Activated CD8-positive, alpha-beta T cell treated with anti-CD3 and anti-CD28 coated beads for 36 hours (primary cell): ENCODE measurements at regions not wholly inside any gene's neighbourhood (a gene's known extent, or its start where the extent isn't known, plus 50 kb on each side); places are given as distances from the start of the nearest gene placed in this dataset.

Experiments
- ATAC-seq: fragments of 200-7000 bp; cut with Tn5 transposase; one replicate; pipeline ENCODE4 v1.10.0; 2021; ENCODE audit warnings: mild to moderate bottlenecking, moderate library complexity
- CTCF ChIA-PET: fragments of 350-600 bp; sonication (Branson Sonifier 250); formaldehyde crosslinking; loops from one replicate; lab custom pipeline; 2021; ENCODE audit warnings: antibody characterized with exemption; lab: Charles Lee
- POLR2A ChIA-PET: fragments of 350-600 bp; sonication (Branson Sonifier 250); formaldehyde crosslinking; loops from one replicate; lab custom pipeline; 2021; ENCODE audit warnings: antibody characterized with exemption; lab: Charles Lee
- DNase-seq: peaks from one replicate; pipeline ENCODE4 v3.0.0-alpha.2; 2020
- H3K27ac Mint-ChIP-seq: one replicate; pipeline ENCODE4 v1.8.0; 2021; ENCODE audit warnings: mild to moderate bottlenecking, mixed read lengths
- H3K27me3 Mint-ChIP-seq: one replicate; pipeline ENCODE4 v1.8.0; 2021; ENCODE audit warnings: mixed read lengths
- H3K36me3 Mint-ChIP-seq: one replicate; pipeline ENCODE4 v1.8.0; 2021; ENCODE audit warnings: low read depth, mixed read lengths
- H3K4me1 Mint-ChIP-seq: one replicate; pipeline ENCODE4 v1.8.0; 2021; ENCODE audit warnings: low read depth, mixed read lengths
- H3K4me3 Mint-ChIP-seq: one replicate; pipeline ENCODE4 v1.8.0; 2021; ENCODE audit warnings: mild to moderate bottlenecking, moderate library complexity, mixed read lengths
- H3K9me3 Mint-ChIP-seq: one replicate; pipeline ENCODE4 v1.8.0; 2021; ENCODE audit warnings: mixed read lengths
- intact Hi-C: fragments of 100-400 bp; cut with micrococcal nuclease; formaldehyde crosslinking; loops from one replicate; pipeline ENCODE4 v1.10.0; 2022
- TF ChIP-seq, protein P1 (sequence below): fragments of 200-600 bp; IDR thresholded peaks from one replicate; pipeline ENCODE4 v1.8.0; 2022; ENCODE audit warnings: antibody characterized with exemption, mild to moderate bottlenecking

DNA sequence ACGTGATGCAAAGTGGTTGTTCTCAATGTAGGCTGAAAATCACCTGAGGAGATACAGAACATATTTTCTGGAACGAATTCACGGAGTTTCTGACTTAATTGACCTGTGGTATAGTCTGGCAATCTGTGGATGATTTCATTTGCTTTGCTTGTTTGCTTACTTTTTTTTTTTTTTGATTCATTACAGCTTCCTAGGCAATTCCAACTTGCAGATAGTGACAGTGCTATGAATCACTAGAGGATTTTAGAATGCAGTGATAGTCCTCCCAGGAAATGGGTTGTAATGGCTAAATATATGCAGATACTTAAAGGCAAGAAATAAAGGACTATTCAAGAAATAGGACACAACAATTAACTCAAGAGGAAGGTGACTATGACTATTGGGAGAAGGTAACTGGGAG lies 1378.1 kb upstream of the PRMT6 start:
- Mint-ChIP-seq H3K4me1 (no peaks in the 10 kb centered on the region), H3K27ac (no peak overlapping the region), H3K36me3 (no peaks in the 10 kb centered on the region), H3K4me3 (no peak overlapping the region), H3K27me3 (no peaks in the 10 kb centered on the region), H3K9me3 (peaks cover 12% of the 10 kb centered on the region)
- ATAC-seq (no peak), DNase-seq (no peak)
- POLR2A ChIA-PET, result no interaction called here
- TF ChIP-seq, protein P1, sequence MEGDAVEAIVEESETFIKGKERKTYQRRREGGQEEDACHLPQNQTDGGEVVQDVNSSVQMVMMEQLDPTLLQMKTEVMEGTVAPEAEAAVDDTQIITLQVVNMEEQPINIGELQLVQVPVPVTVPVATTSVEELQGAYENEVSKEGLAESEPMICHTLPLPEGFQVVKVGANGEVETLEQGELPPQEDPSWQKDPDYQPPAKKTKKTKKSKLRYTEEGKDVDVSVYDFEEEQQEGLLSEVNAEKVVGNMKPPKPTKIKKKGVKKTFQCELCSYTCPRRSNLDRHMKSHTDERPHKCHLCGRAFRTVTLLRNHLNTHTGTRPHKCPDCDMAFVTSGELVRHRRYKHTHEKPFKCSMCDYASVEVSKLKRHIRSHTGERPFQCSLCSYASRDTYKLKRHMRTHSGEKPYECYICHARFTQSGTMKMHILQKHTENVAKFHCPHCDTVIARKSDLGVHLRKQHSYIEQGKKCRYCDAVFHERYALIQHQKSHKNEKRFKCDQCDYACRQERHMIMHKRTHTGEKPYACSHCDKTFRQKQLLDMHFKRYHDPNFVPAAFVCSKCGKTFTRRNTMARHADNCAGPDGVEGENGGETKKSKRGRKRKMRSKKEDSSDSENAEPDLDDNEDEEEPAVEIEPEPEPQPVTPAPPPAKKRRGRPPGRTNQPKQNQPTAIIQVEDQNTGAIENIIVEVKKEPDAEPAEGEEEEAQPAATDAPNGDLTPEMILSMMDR, result no peak
- intact Hi-C loops, result no loop called here
- CTCF ChIA-PET, result no interaction called here

DNA sequence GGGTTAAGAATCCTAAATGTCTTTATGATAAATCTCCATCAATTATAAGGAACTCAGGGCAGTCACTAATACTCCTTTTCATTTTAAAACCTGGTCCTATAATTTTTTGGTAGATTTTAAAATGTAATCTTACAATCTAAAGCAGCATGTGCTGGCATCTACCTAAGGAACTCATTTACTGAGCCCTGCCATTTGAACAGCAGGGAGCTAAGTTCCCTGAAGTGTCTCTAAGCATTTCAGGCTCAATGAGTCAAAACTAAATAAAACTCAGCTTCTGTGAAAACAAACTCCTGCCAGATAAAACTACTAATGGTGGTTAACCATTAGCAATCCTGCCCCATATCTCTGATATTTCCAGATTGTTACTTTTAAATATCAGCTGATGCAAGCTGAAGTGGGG lies 1371.8 kb upstream of the PRMT6 start:
- ATAC-seq, result no peak
- no peak overlapping the region for H3K27ac Mint-ChIP-seq

DNA sequence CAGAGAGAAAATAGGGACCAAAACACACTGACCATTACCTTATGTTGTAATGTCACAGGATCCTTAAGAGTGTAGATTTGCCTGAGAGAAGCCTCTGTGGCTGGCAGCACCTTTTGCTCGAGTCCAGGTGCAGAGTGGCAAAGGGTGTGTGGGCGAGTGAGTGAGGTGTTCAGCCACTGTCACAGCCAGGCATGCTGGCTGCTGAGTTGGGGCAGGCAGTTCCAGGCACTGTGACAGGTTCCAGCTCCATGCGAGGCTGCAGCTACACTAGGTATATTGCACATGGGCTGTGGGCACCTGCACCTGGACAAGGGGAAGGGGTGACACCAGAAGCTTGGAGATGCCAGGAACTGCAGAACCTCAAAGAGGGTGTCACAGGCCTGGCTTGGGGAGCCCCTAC lies 1370.4 kb upstream of the PRMT6 start:
- no peak for ATAC-seq
- Mint-ChIP-seq H3K27ac (no peak overlapping the region), H3K4me1 (no peaks in the 10 kb centered on the region), H3K4me3 (no peak overlapping the region), H3K36me3 (no peaks in the 10 kb centered on the region), H3K9me3 (peaks cover 7% of the 10 kb centered on the region), H3K27me3 (no peaks in the 10 kb centered on the region)
- POLR2A ChIA-PET, result no interaction called here
- CTCF ChIA-PET, result no interaction called here
- no peak for DNase-seq
- intact Hi-C loops, result no loop called here
- TF ChIP-seq, protein P1, result no peak

More for the DNA sequence above, 1371.8 kb upstream of the PRMT6 start:
- no peaks in the 10 kb centered on the region for H3K27me3 Mint-ChIP-seq
- no peak overlapping the region for H3K4me3 Mint-ChIP-seq
- no peak for DNase-seq
- H3K4me1 Mint-ChIP-seq, result no peaks in the 10 kb centered on the region
- ChIA-PET POLR2A (no interaction called here), CTCF (no interaction called here)
- TF ChIP-seq, protein P1, result no peak
- no peaks in the 10 kb centered on the region for H3K36me3 Mint-ChIP-seq
- H3K9me3 Mint-ChIP-seq, result peaks cover 10% of the 10 kb centered on the region
- intact Hi-C loops, result no loop called here

DNA sequence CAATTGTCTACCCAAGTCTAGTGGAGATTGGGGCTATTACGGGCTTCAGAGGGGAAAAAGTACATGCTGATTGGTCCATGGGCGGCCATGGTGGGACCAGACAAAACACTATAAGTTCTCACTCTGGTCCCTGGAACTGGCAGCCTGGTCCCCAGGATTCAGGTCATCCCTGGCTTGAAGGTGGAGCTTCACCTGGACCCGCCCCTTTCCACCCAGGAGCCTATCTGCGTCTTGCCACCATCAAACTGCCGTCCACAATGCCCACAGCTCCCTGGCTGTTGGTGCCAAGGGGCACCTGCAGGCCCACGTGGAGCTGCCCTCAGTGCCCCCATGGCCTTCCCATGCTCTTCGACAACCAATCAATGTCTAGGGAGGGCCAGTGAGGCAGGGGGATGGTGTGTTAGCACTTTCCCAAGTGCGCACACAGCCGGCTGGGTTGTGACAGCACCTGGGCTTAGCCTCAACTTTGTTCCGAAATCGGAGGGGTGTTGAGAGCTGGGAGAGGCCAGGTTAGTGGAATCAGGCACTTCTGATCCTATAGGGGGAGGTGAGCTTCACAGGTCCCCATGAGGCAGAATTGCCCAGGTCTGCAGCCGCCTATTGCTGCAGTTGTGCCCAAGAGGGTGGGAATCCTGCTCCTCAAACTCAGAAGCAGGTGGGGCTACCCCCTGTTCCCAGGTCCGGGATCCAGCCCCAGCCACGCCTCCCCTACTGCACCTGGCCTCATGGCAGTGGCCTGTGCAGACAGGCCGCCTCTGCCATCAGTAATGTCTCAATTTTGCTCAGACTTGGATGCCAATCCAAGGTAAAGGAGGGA lies 1369.4 kb upstream of the PRMT6 start:
- POLR2A ChIA-PET, result interaction anchor here (0.8 kb wide), 1 partner anchor 14 kb away, joined by 3 read pairs; no protein-coding TSS in a partner anchor
- no peak for ATAC-seq

DNA sequence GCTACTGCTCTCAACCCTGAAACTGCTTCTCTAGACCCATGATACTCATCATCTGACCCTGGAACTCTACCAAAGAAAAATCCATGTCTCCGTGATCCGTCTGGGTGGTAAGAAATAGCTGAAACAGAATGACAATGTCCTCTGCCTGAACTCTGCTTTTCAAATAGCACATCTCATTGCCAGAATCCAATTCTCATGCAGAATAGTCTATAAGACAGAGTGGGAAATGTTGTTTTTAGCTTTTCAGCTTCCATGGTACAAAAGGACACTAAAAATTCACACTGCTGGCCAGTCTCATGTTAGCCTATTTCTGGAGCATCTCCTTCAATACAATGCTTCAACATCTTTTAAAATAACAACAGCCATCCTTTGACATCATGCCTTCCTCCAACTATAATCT lies 1355.8 kb upstream of the PRMT6 start:
- POLR2A ChIA-PET, result interaction anchor here (0.9 kb wide), 1 partner anchor 14 kb away, joined by 3 read pairs; no protein-coding TSS in a partner anchor
- Mint-ChIP-seq H3K27me3 (no peaks in the 10 kb centered on the region), H3K36me3 (no peaks in the 10 kb centered on the region), H3K27ac (no peak overlapping the region), H3K9me3 (peaks cover 10% of the 10 kb centered on the region), H3K4me3 (no peak overlapping the region), H3K4me1 (no peaks in the 10 kb centered on the region)
- CTCF ChIA-PET, result no interaction called here
- intact Hi-C loops, result no loop called here
- ATAC-seq (no peak), DNase-seq (no peak)
- TF ChIP-seq, protein P1, result no peak

More for the DNA sequence above, 1369.4 kb upstream of the PRMT6 start:
- Mint-ChIP-seq H3K4me3 (no peak overlapping the region), H3K9me3 (peaks cover 7% of the 10 kb centered on the region), H3K36me3 (no peaks in the 10 kb centered on the region), H3K27me3 (no peaks in the 10 kb centered on the region), H3K27ac (no peak overlapping the region), H3K4me1 (no peaks in the 10 kb centered on the region)
- CTCF ChIA-PET, result no interaction called here
- DNase-seq, result no peak
- TF ChIP-seq, protein P1, result no peak
- intact Hi-C loops, result no loop called here
